Panc1 (cell line): ENCODE measurements at regions not wholly inside any gene's neighbourhood (a gene's known extent, or its start where the extent isn't known, plus 50 kb on each side); places are given as distances from the start of the nearest gene placed in this dataset.

Experiments used
- CTCF ChIP-seq: fragments of 450-650 bp; IDR thresholded peaks from 2 replicates; pipeline ENCODE4 v1.5.1; 2017; ENCODE audit warnings: mild to moderate bottlenecking
- REST ChIP-seq, 2 experiments: IDR thresholded peaks; 2 replicates each; pipeline ENCODE4 v1.6.1; 2011 to 2012; ENCODE audit warnings: low read depth in 2 of 2, control low read depth in 1 of 2, low read length in 1 of 2, mild to moderate bottlenecking in 1 of 2, moderate library complexity in 1 of 2; ENCODE audit not compliant: insufficient read depth in 1 of 2

DNA sequence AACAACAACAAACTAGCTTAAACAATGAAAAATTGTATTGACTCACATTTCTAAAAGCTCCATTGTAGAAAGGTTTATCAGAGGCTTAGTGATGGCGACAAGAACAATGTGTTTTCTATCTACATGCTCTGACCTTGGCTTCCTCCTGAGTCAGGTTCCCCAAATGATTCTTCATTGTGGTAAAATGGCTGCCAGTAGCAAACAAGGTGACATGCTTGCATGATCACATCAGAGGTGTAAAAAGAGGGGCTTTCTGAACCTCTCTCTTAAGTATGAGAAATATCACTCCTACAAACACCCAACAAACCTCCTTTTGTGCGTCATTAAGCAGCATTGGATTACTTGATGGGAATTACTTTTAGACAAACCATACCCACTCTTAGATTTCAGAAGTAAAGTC lies 252.4 kb upstream of the SYT1 start:
- TF ChIP-seq CTCF (no peak), REST (IDR thresholded peaks at IDR 0.05; ENCODE audit: insufficient read depth in 1 of 2, low read depth in 2 of 2, low read length in 1 of 2) (no peak)
